H1 (cell line): ENCODE measurements at regions not wholly inside any gene's neighbourhood (a gene's known extent, or its start where the extent isn't known, plus 50 kb on each side); places are given as distances from the start of the nearest gene placed in this dataset.

Experiments
- CTCF ChIA-PET: fragments of 300-600 bp; sonication (Branson Sonifier 250); formaldehyde crosslinking; loops from one replicate; lab custom pipeline; 2021; ENCODE audit not compliant: partially characterized antibody; lab: Charles Lee
- POLR2A ChIA-PET: fragments of 300-600 bp; sonication (Branson Sonifier 250); formaldehyde crosslinking; loops from one replicate; lab custom pipeline; 2021; ENCODE audit warnings: inconsistent platforms; ENCODE audit not compliant: partially characterized antibody; lab: Charles Lee
- DNase-seq, 2 experiments: peaks; one replicate each; pipeline versions ENCODE4 v3.0.0 to v3.0.0-alpha.2; 2010 to 2022; ENCODE audit warnings: low spot score in 2 of 2, low read depth in 1 of 2, mixed read lengths in 1 of 2
- FAIRE-seq: peaks from 2 replicates; lab custom pipeline; 2011; peaks lifted over from hg19 to GRCh38; lab: Jason Lieb, UNC
- H2AFZ ChIP-seq: 2 replicates; pipeline ENCODE4 v1.8.1; 2012; ENCODE audit warnings: low read length, inconsistent platforms
- H2AK5ac ChIP-seq: 2 replicates; pipeline ENCODE4 v1.6.1; 2013; ENCODE audit warnings: low read depth, low read length
- H2BK120ac ChIP-seq: replicated peaks from 2 replicates; pipeline ENCODE3; 2013; ENCODE audit warnings: low read depth, low read length, inconsistent platforms
- H2BK12ac ChIP-seq: 2 replicates; pipeline ENCODE4 v1.6.1; 2013; ENCODE audit warnings: low read depth, low read length
- H2BK15ac ChIP-seq: 2 replicates; pipeline ENCODE4 v1.6.1; 2013; ENCODE audit warnings: low read length
- H2BK20ac ChIP-seq: 2 replicates; pipeline ENCODE4 v1.6.1; 2013; ENCODE audit warnings: low read length
- H2BK5ac ChIP-seq: 2 replicates; pipeline ENCODE4 v1.6.1; 2013; ENCODE audit warnings: low read depth, low read length
- H3K14ac ChIP-seq: 2 replicates; pipeline ENCODE4 v1.6.1; 2013; ENCODE audit warnings: inconsistent platforms; ENCODE audit not compliant: insufficient read length
- H3K18ac ChIP-seq: 2 replicates; pipeline ENCODE4 v1.6.1; 2013; ENCODE audit warnings: low read length; ENCODE audit errors: extremely low read depth
- H3K23ac ChIP-seq: 2 replicates; pipeline ENCODE4 v1.6.1; 2013; ENCODE audit warnings: inconsistent platforms; ENCODE audit not compliant: insufficient read length
- H3K23me2 ChIP-seq: 2 replicates; pipeline ENCODE4 v1.6.1; 2013; ENCODE audit warnings: low read depth, low read length
- H3K27ac ChIP-seq: 2 replicates; pipeline ENCODE4 v1.6.1; 2011; ENCODE audit warnings: low read depth, low read length, inconsistent platforms
- H3K27me3 ChIP-seq, 4 experiments: replicated peaks in 1 of 4; 1 replicate in 1 of 4; 2 replicates in 3 of 4; pipeline versions ENCODE4 v1.6.1 to v1.8.1; 2011 to 2013; ENCODE audit warnings: low read length in 3 of 4, mild to moderate bottlenecking in 3 of 4, inconsistent platforms in 2 of 4, mixed read lengths in 2 of 4, moderate library complexity in 1 of 4; ENCODE audit not compliant: control insufficient read depth in 3 of 4, insufficient read depth in 3 of 4; ENCODE audit errors: extremely low read depth in 1 of 4
- H3K36me3 ChIP-seq, 4 experiments: 2 replicates each; pipeline versions ENCODE4 v1.6.1 to v1.8.1; 2011 to 2013; ENCODE audit warnings: mild to moderate bottlenecking in 4 of 4, low read length in 3 of 4, moderate library complexity in 2 of 4, control low read depth in 1 of 4, inconsistent platforms in 1 of 4; ENCODE audit not compliant: insufficient read depth in 4 of 4, control insufficient read depth in 2 of 4
- H3K4ac ChIP-seq: replicated peaks from 2 replicates; pipeline ENCODE3; 2013; ENCODE audit warnings: low read length, low read depth, mixed read lengths, inconsistent platforms; ENCODE audit not compliant: insufficient read length
- H3K4me1 ChIP-seq, 4 experiments: replicated peaks in 1 of 4; 1 replicate in 1 of 4; 2 replicates in 3 of 4; pipeline versions ENCODE4 v1.6.1 to v1.8.1; 2011 to 2013; ENCODE audit warnings: low read length in 3 of 4, inconsistent platforms in 2 of 4, mixed read lengths in 1 of 4; ENCODE audit not compliant: insufficient read depth in 4 of 4, control insufficient read depth in 3 of 4
- H3K4me2 ChIP-seq, 2 experiments: 2 replicates each; pipeline versions ENCODE4 v1.6.1 to v1.8.1; 2011 to 2013; ENCODE audit warnings: low read depth in 2 of 2, low read length in 2 of 2, control low read depth in 1 of 2, inconsistent platforms in 1 of 2, mild to moderate bottlenecking in 1 of 2; ENCODE audit not compliant: insufficient read depth in 1 of 2
- H3K4me3 ChIP-seq, 4 experiments: fragments of 200-600, 300-600 bp in 1 of 4; sonication (generic), shearing (Covaris generic), sonication (Bioruptor Twin) in 1 of 4; 2 replicates each; pipeline versions ENCODE4 v1.5.1 to v1.8.1; 2011 to 2016; ENCODE audit warnings: low read length in 4 of 4, low read depth in 3 of 4, control low read depth in 2 of 4, inconsistent platforms in 2 of 4, mild to moderate bottlenecking in 2 of 4, mixed read lengths in 1 of 4, moderate library complexity in 1 of 4; ENCODE audit not compliant: insufficient read depth in 2 of 4; ENCODE audit errors: extremely low read depth in 1 of 4
- H3K56ac ChIP-seq: replicated peaks from 2 replicates; pipeline ENCODE3; 2013; ENCODE audit warnings: low read depth, mild to moderate bottlenecking, mixed read lengths, low read length, inconsistent platforms; ENCODE audit not compliant: insufficient read length
- H3K79me1 ChIP-seq: 2 replicates; pipeline ENCODE4 v1.6.1; 2013; ENCODE audit warnings: low read depth, low read length, control low read depth
- H3K79me2 ChIP-seq, 2 experiments: 2 replicates each; pipeline versions ENCODE4 v1.6.1 to v1.8.1; 2012 to 2013; ENCODE audit warnings: low read length in 2 of 2, mild to moderate bottlenecking in 2 of 2, inconsistent platforms in 1 of 2; ENCODE audit not compliant: insufficient read depth in 2 of 2, control insufficient read depth in 1 of 2
- H3K9ac ChIP-seq, 4 experiments: replicated peaks in 1 of 4; 1 replicate in 1 of 4; 2 replicates in 3 of 4; pipeline versions ENCODE4 v1.6.1 to v1.8.1; 2011 to 2013; ENCODE audit warnings: low read depth in 3 of 4, low read length in 3 of 4, control low read depth in 2 of 4, mild to moderate bottlenecking in 2 of 4, moderate library complexity in 2 of 4, inconsistent platforms in 1 of 4; ENCODE audit errors: extremely low read depth in 1 of 4
- H3K9me3 ChIP-seq, 2 experiments: 2 replicates each; pipeline versions ENCODE4 v1.6.1 to v1.8.1; 2012 to 2013; ENCODE audit warnings: mild to moderate bottlenecking in 2 of 2, moderate library complexity in 2 of 2, control low read depth in 1 of 2, inconsistent platforms in 1 of 2, low read depth in 1 of 2, low read length in 1 of 2, mixed read lengths in 1 of 2; ENCODE audit not compliant: insufficient read depth in 2 of 2
- H4K20me1 ChIP-seq, 2 experiments: replicated peaks in 1 of 2; 2 replicates each; pipeline versions ENCODE3 to v1.8.1; 2011 to 2013; ENCODE audit warnings: inconsistent platforms in 2 of 2, low read length in 2 of 2, mild to moderate bottlenecking in 1 of 2; ENCODE audit not compliant: insufficient read depth in 2 of 2, control insufficient read depth in 1 of 2
- H4K5ac ChIP-seq: 2 replicates; pipeline ENCODE4 v1.6.1; 2013; ENCODE audit warnings: low read length, low read depth, mixed read lengths, inconsistent platforms; ENCODE audit not compliant: insufficient read length
- H4K8ac ChIP-seq: 2 replicates; pipeline ENCODE4 v1.8.0; 2013; ENCODE audit warnings: mild to moderate bottlenecking, moderate library complexity, low read length, inconsistent platforms; ENCODE audit not compliant: insufficient read depth; ENCODE audit errors: extremely low read depth
- H4K91ac ChIP-seq: replicated peaks from 2 replicates; pipeline ENCODE3; 2013; ENCODE audit warnings: low read length, mixed read lengths, inconsistent platforms; ENCODE audit not compliant: insufficient read length
- TCF12 ChIP-seq: IDR thresholded peaks from 2 replicates; pipeline ENCODE4 v1.6.1; 2011; ENCODE audit warnings: low read depth, mild to moderate bottlenecking, low read length
- WGBS, 2 experiments: shearing (Covaris generic) in 1 of 2; methylation state at CpG; one replicate each; pipeline versions ENCODE4 v1.1.6 to v1.1.7; 2013 to 2015; ENCODE audit warnings: low lambda C conversion rate in 2 of 2, mixed read lengths in 2 of 2, inconsistent platforms in 1 of 2, low coverage in 1 of 2, missing lambda C conversion rate in 1 of 2; ENCODE audit not compliant: insufficient replicate concordance in 2 of 2, insufficient coverage in 1 of 2, insufficient read length in 1 of 2; ENCODE audit errors: extremely low coverage in 1 of 2, missing lambda C conversion rate in 1 of 2; 5-methylcytosine and 5-hydroxymethylcytosine counted together

DNA sequence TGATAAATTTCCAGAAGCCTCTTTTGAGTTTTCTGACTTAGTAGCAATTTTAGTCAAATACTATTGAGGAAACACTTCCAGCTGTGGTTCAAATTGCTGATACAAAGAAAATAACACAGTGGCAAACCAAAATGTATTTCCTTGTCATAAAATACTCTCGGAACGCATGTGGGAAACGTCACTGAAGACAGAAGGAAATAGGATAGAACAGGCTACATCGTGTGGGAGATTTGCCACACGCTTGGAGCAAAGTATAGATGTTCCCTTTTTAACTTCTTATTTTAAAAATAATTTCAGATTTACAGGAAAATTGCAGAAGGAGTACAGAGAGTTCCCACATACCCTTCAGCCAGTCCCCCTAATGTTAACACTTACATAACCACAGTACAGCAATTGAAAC is 88.8 kb downstream of the ING1 start:
- Histone ChIP-seq H2BK12ac (no peak overlapping the region), H3K4me2 (no peak overlapping the region), H3K79me1 (no peaks in the 10 kb centered on the region), H3K4me3 (no peak overlapping the region), H3K14ac (no peak overlapping the region), H3K9ac (no peak overlapping the region), H4K8ac (no peak overlapping the region), H3K79me2 (no peaks in the 10 kb centered on the region), H3K9me3 (no peaks in the 10 kb centered on the region), H4K91ac (no peak overlapping the region), H3K18ac (no peak overlapping the region), H2BK15ac (no peak overlapping the region), H3K23ac (no peak overlapping the region), H2BK20ac (no peak overlapping the region), H2BK120ac (no peak overlapping the region), H3K4me1 (peaks cover 0 to 4% (median 3%) of the 10 kb centered on the region in 4 experiments; a peak in 5 of 7 replicates), H2BK5ac (no peak overlapping the region), H3K56ac (no peak overlapping the region), H2AFZ (no peak overlapping the region), H3K23me2 (no peaks in the 10 kb centered on the region), H3K36me3 (no peaks in the 10 kb centered on the region), H3K27ac (no peak overlapping the region), H4K20me1 (no peaks in the 10 kb centered on the region), H3K4ac (no peak overlapping the region), H4K5ac (no peak overlapping the region), H2AK5ac (no peak overlapping the region), H3K27me3 (peaks cover 0 to 16% (median 8%) of the 10 kb centered on the region in 4 experiments; a peak in 4 of 7 replicates)
- TF ChIP-seq TCF12, result no peak
- 93% methylated on average over 5 of the region's 5 CpGs; no CpG with 5 or more reads in 1 of the 2 experiments for WGBS, 2 experiments
- ChIA-PET POLR2A (interaction anchor here (1.0 kb wide), 1 partner anchor 10 kb away, joined by 4 read pairs; no protein-coding TSS in a partner anchor), CTCF (interaction anchor here (1.0 to 1.8 kb wide), 4 partner anchors 9 to 158 kb away, joined by 3 to 5 read pairs (median 4); no protein-coding TSS in a partner anchor)
- FAIRE-seq (no peak), DNase-seq (no peak)
